Activated CD4-positive, alpha-beta T cell treated with anti-CD3 and anti-CD28 coated beads for 24 hours (primary cell): ENCODE measurements at regions not wholly inside any gene's neighbourhood (a gene's known extent, or its start where the extent isn't known, plus 50 kb on each side); places are given as distances from the start of the nearest gene placed in this dataset.

ENCODE experiments used
- DNase-seq, 2 donors: peaks; one replicate each; pipeline ENCODE4 v3.0.0-alpha.2; 2020; ENCODE audit warnings: low read depth in 2 of 2

GRCh38 chr4:163871078-163871477 lies 376.6 kb downstream of the TMA16 start:
- DNase-seq, result no peak

GRCh38 chr4:163875327-163875726 lies 380.8 kb downstream of the TMA16 start:
- DNase-seq, result no peak

GRCh38 chr4:163878336-163879121 lies 384.0 kb downstream of the TMA16 start:
- DNase-seq, result no peak

- no peak for DNase-seq
Measured at GRCh38 chr4:163892417-163892816, 397.9 kb downstream of the TMA16 start.

- no peak for DNase-seq
Measured at GRCh38 chr4:163895378-163896005, 401.0 kb downstream of the TMA16 start.

- DNase-seq, result no peak
Measured at GRCh38 chr4:163901319-163901718, 406.8 kb downstream of the TMA16 start.

GRCh38 chr4:163902417-163902816 lies 407.9 kb downstream of the TMA16 start:
- no peak for DNase-seq

GRCh38 chr4:163911891-163912290 lies 417.4 kb downstream of the TMA16 start:
- no peak for DNase-seq

GRCh38 chr4:163913571-163913970 lies 419.1 kb downstream of the TMA16 start:
- DNase-seq, result no peak

GRCh38 chr4:163915896-163916295 lies 421.4 kb downstream of the TMA16 start:
- DNase-seq, result no peak

GRCh38 chr4:163920426-163920825 lies 425.9 kb downstream of the TMA16 start:
- no peak for DNase-seq

GRCh38 chr4:163922302-163922701 lies 427.8 kb downstream of the TMA16 start:
- DNase-seq, result no peak

- no peak for DNase-seq
Measured at GRCh38 chr4:163923092-163923491, 428.6 kb downstream of the TMA16 start.

- no peak for DNase-seq
Measured at GRCh38 chr4:163930086-163930485, 435.6 kb downstream of the TMA16 start.

- no peak for DNase-seq
Measured at GRCh38 chr4:163932504-163932903, 438.0 kb downstream of the TMA16 start.

- DNase-seq, result no peak
Measured at GRCh38 chr4:163939597-163939996, 445.1 kb downstream of the TMA16 start.

GRCh38 chr4:163941221-163941905 lies 446.9 kb downstream of the TMA16 start:
- no peak for DNase-seq

- DNase-seq, result no peak
Measured at GRCh38 chr4:163948920-163949455, 454.5 kb downstream of the TMA16 start.

GRCh38 chr4:163949976-163950601 lies 455.6 kb downstream of the TMA16 start:
- no peak for DNase-seq

- DNase-seq, result no peak
Measured at GRCh38 chr4:163955288-163955687, 460.8 kb downstream of the TMA16 start.

GRCh38 chr4:163958751-163959150 lies 464.3 kb downstream of the TMA16 start:
- no peak for DNase-seq

GRCh38 chr4:163959932-163960331 lies 465.4 kb downstream of the TMA16 start:
- DNase-seq, result no peak
